Muscle of leg (tissue), 3 donors: ENCODE measurements at regions not wholly inside any gene's neighbourhood (a gene's known extent, or its start where the extent isn't known, plus 50 kb on each side); places are given as distances from the start of the nearest gene placed in this dataset.

Experiments
- DNase-seq: peaks from one replicate; pipeline ENCODE4 v3.0.0; 2013
- H3K27ac ChIP-seq: one replicate; pipeline ENCODE4 v1.5.1; 2013; ENCODE audit warnings: mild to moderate bottlenecking, low read length, control low read depth
- H3K27me3 ChIP-seq: one replicate; pipeline ENCODE4 v1.6.1; 2013; ENCODE audit warnings: low read length; ENCODE audit not compliant: control insufficient read depth, insufficient read depth
- H3K36me3 ChIP-seq: one replicate; pipeline ENCODE4 v1.6.1; 2013; ENCODE audit warnings: low read length; ENCODE audit not compliant: control insufficient read depth, insufficient read depth
- H3K4me1 ChIP-seq: one replicate; pipeline ENCODE4 v1.6.1; 2013; ENCODE audit warnings: low read length; ENCODE audit not compliant: control insufficient read depth, insufficient read depth
- H3K4me3 ChIP-seq: one replicate; pipeline ENCODE4 v1.5.1; 2013; ENCODE audit warnings: low read length, control low read depth
- H3K9me3 ChIP-seq: replicated peaks from 2 replicates; pipeline ENCODE4 v1.6.1; 2013; ENCODE audit warnings: low read depth, low read length; ENCODE audit not compliant: control insufficient read depth
- WGBS: methylation state at CpG from one replicate; pipeline ENCODE4 v1.1.5; 2013; ENCODE audit warnings: missing lambda C conversion rate; ENCODE audit not compliant: insufficient coverage; 5-methylcytosine and 5-hydroxymethylcytosine counted together

GRCh38 chr4:32374206-32374605 is 1654.0 kb downstream of the PCDH7 start:
- 87% methylated on average over 2 of the region's 2 CpGs for WGBS
- DNase-seq = no peak
- Histone ChIP-seq H3K36me3 (no peaks in the 10 kb centered on the region), H3K4me3 (no peak overlapping the region), H3K27me3 (no peaks in the 10 kb centered on the region), H3K9me3 (no peaks in the 10 kb centered on the region), H3K4me1 (no peaks in the 10 kb centered on the region), H3K27ac (no peak overlapping the region)

GRCh38 chr4:32393806-32394205 is 1673.6 kb downstream of the PCDH7 start:
- Histone ChIP-seq H3K27me3 (no peaks in the 10 kb centered on the region), H3K9me3 (no peaks in the 10 kb centered on the region), H3K27ac (no peak overlapping the region), H3K36me3 (no peaks in the 10 kb centered on the region), H3K4me3 (no peak overlapping the region), H3K4me1 (no peaks in the 10 kb centered on the region)
- WGBS = 36% methylated on average over 2 of the region's 3 CpGs
- DNase-seq = no peak

- no peaks in the 10 kb centered on the region for H3K4me1 ChIP-seq
- no peak for DNase-seq
- H3K9me3 ChIP-seq = no peaks in the 10 kb centered on the region
- H3K27me3 ChIP-seq = no peaks in the 10 kb centered on the region
- no CpG with 5 or more reads among the region's 1 CpG for WGBS
- no peak overlapping the region for H3K4me3 ChIP-seq
- H3K27ac ChIP-seq = no peak overlapping the region
- H3K36me3 ChIP-seq = no peaks in the 10 kb centered on the region
Measured at GRCh38 chr4:32394255-32394654, 1674.1 kb downstream of the PCDH7 start.

GRCh38 chr4:32396507-32397070 is 1676.4 kb downstream of the PCDH7 start:
- Histone ChIP-seq H3K27me3 (no peaks in the 10 kb centered on the region), H3K9me3 (no peaks in the 10 kb centered on the region), H3K27ac (no peak overlapping the region), H3K4me3 (no peak overlapping the region), H3K4me1 (no peaks in the 10 kb centered on the region), H3K36me3 (no peaks in the 10 kb centered on the region)
- no peak for DNase-seq
- WGBS = 71% methylated on average over 6 of the region's 7 CpGs

DNA sequence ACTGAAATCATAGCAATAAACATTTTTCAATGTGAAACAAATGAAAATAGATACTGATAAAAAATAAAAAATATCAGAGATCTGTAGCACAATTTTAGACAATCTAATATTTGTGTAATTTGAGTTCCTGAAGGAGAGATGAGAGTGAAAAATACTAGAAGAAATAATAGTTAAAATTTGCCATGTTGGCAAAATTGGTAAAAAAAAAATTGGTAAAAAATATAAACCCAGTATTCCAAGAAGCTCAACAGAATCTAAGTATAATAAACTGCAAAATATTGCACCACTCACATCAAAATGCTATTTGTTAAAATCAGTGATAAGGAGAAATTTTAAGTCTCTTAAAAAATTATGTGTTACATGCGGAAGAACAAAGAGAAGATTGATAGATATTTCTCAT is 1680.7 kb downstream of the PCDH7 start:
- no peak overlapping the region for H3K27ac ChIP-seq
- no peak overlapping the region for H3K4me3 ChIP-seq
- WGBS = no CpG with 5 or more reads among the region's 1 CpG
- H3K27me3 ChIP-seq = no peaks in the 10 kb centered on the region
- no peaks in the 10 kb centered on the region for H3K4me1 ChIP-seq
- no peak for DNase-seq
- no peaks in the 10 kb centered on the region for H3K9me3 ChIP-seq
- H3K36me3 ChIP-seq = no peaks in the 10 kb centered on the region

- H3K9me3 ChIP-seq = no peaks in the 10 kb centered on the region
- no peaks in the 10 kb centered on the region for H3K4me1 ChIP-seq
- no peak overlapping the region for H3K27ac ChIP-seq
- no CpG with 5 or more reads among the region's 3 CpGs for WGBS
- no peak overlapping the region for H3K4me3 ChIP-seq
- no peak for DNase-seq
- no peaks in the 10 kb centered on the region for H3K36me3 ChIP-seq
- H3K27me3 ChIP-seq = no peaks in the 10 kb centered on the region
Measured at GRCh38 chr4:32417113-32417704, 1697.0 kb downstream of the PCDH7 start.

DNA sequence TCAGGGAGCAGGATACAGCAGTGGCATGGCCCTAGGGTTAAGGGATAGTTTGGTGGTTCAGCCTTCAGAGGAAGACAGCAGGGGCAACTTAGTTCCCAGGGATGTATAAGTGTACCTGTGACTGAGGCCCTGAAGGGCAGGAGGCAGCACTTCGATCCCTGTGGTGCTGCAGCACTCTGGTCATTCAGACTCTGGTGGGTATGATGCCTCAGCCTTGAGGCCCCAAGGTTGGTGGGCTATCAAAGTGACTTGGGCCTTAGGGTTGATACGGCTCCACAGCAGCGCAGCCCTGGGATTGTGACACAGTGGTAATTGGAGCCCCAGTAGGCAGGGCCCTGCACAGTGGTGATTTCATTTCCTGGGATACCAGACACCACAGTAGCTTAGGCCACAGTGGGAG is 1703.1 kb downstream of the PCDH7 start:
- WGBS = 93% methylated on average over 3 of the region's 3 CpGs
- Histone ChIP-seq H3K36me3 (no peaks in the 10 kb centered on the region), H3K4me3 (no peak overlapping the region), H3K4me1 (no peaks in the 10 kb centered on the region), H3K9me3 (peaks cover 7% of the 10 kb centered on the region), H3K27me3 (no peaks in the 10 kb centered on the region), H3K27ac (no peak overlapping the region)
- DNase-seq = no peak

GRCh38 chr4:32425243-32425642 is 1705.1 kb downstream of the PCDH7 start:
- H3K27me3 ChIP-seq = no peaks in the 10 kb centered on the region
- no peak overlapping the region for H3K4me3 ChIP-seq
- no peak overlapping the region for H3K27ac ChIP-seq
- no peak for DNase-seq
- peaks cover 7% of the 10 kb centered on the region for H3K9me3 ChIP-seq
- WGBS = no CpG with 5 or more reads among the region's 3 CpGs
- H3K36me3 ChIP-seq = no peaks in the 10 kb centered on the region
- H3K4me1 ChIP-seq = no peaks in the 10 kb centered on the region

DNA sequence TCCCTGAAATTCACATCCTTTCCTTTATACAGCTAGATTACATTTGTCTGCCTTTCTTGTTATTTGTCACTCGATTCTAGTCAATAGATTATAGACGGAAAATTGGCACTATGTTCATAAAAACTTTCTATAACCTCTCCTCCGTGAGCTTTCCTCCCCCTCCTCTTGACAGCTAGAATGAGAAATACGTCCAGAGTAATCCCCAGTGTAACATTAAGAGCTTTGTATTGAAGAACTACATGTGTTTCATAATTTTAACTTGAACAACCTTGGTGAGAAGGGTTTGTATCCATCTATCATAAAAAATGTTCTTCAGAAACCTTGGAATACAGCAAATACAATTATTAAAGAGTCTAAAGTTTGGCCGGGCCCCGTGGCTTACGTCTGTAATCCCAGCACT is 1707.4 kb downstream of the PCDH7 start:
- Histone ChIP-seq H3K27me3 (no peaks in the 10 kb centered on the region), H3K36me3 (no peaks in the 10 kb centered on the region), H3K9me3 (peaks cover 7% of the 10 kb centered on the region), H3K27ac (no peak overlapping the region), H3K4me1 (no peaks in the 10 kb centered on the region), H3K4me3 (no peak overlapping the region)
- WGBS = no CpG with 5 or more reads among the region's 7 CpGs
- DNase-seq = peak; percentile 75

DNA sequence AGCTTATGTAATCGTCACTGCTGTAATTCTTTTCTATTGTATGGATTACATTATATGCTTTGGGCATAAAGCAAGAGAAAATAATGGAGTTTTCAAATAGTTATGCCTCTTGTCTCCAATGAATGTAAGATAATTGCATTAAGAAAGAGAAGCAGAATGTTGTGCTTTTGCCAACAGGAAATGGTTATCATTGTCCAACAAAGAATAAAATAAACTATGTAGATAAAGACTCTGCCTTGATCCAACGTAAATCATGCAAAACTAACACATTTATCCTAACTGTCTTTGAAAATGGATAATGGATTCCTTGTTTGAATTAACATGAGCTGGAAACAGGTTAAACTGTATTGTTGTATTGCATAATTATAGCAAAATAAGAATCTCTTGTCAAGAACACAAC is 1709.0 kb downstream of the PCDH7 start:
- Histone ChIP-seq H3K9me3 (no peaks in the 10 kb centered on the region), H3K27ac (no peak overlapping the region), H3K4me1 (no peaks in the 10 kb centered on the region), H3K4me3 (no peak overlapping the region), H3K36me3 (no peaks in the 10 kb centered on the region), H3K27me3 (no peaks in the 10 kb centered on the region)
- DNase-seq = no peak
- WGBS = no CpG with 5 or more reads among the region's 2 CpGs

DNA sequence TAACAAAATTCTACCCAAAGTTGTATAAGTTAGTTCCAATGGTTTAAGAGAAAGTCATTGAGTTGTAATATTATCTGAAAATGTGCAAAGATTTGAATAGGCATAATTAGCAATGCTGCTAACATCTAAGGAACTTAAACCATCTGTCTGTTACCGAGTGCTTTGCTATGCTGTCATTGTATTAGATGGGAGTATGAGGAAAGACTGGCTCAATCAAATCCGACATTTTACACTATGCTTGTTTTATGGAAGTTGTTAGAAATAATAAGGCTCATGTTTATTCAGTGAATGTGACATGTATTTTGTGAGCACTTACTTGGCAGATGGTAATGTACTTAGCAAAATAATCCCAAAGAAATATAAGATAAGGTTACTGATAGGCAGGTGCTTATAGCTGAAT is 1715.1 kb downstream of the PCDH7 start:
- Histone ChIP-seq H3K4me3 (no peak overlapping the region), H3K27ac (no peak overlapping the region), H3K4me1 (no peaks in the 10 kb centered on the region), H3K36me3 (no peaks in the 10 kb centered on the region), H3K27me3 (no peaks in the 10 kb centered on the region), H3K9me3 (no peaks in the 10 kb centered on the region)
- no peak for DNase-seq
- WGBS = 80% methylated on average over 1 of the region's 2 CpGs
